HG03025 (cell line): ENCODE measurements at regions not wholly inside any gene's neighbourhood (a gene's known extent, or its start where the extent isn't known, plus 50 kb on each side); places are given as distances from the start of the nearest gene placed in this dataset.
A peak's percentile ranks its signal among the peaks of the same experiment; 100 is the strongest.
"Not testable (repeated sequence)": the region's sequence is repeated elsewhere in the genome, so short reads cannot be mapped to it uniquely, and the experiment has no call there.

Experiments
- ATAC-seq: cut with Tn5 transposase; IDR thresholded peaks from one replicate; pipeline ENCODE4 v1.9.1; 2021; ENCODE audit warnings: mild to moderate bottlenecking, moderate library complexity; ENCODE audit not compliant: unreplicated experiment, low FRiP score

DNA sequence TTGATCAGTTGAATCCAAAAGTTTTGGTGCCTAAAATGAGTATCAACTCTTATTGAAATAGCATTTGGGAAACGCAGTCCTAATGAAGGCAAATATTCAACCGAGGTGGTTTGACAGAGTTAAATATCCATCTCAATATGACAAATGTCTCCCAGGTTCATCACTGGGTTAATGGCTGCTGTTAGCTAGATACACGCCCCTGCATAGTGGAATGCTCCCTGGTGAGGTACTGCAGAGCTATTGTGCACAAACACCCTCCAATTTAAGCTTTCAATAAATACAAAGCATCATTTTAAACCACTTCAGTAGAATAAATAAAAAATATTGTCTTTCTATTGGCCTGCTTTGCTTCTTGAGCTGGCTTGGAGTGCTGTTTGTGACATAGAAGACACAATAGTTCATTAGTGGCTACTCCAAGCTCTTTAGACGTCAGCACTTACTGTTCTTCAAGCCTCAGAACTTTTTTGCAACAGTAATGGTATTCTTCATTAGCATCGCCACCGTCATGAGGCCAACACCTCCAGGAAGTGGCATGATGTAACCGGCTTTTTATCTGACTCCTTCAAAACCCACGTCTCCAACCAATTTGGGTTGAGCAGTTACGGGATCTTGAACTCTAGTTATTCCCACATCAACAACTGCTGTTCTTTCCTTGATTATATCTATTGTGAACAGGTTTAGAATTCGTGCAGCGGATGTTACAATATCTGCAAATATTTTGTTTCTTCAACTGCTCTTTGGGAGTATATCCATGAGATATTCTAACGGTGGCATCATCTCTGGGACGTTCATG lies 1159.6 kb upstream of the EPHA6 start:
- ATAC-seq: no peak

DNA sequence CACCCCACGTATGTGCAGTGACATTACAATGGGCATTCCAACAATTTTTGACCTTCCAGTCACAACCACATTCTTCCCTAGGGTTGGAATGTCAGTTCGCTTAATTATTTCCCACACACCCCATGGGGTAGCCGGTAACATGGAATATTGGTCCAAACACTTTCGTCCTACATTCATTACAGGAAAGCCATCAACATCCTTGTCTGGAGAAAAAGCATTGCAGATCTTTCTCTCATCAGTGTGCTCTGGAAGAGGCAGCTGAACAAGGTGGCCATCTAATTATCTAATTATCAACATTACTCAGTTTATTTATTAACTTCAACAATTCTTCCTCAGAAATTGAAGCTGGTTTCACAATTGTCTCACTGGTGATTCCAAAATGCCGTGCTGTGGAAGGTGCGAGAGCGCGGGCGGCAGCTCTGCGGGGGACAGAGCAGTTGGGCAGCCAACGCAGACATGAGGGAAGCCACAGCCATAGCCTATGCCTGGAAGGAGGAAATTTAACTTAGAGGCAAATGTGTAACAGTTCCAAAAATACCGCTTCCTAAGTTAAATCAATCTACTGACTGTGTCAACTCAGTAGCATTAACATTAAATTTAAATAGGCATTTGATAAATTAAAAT lies 1158.9 kb upstream of the EPHA6 start:
- ATAC-seq: no peak

DNA sequence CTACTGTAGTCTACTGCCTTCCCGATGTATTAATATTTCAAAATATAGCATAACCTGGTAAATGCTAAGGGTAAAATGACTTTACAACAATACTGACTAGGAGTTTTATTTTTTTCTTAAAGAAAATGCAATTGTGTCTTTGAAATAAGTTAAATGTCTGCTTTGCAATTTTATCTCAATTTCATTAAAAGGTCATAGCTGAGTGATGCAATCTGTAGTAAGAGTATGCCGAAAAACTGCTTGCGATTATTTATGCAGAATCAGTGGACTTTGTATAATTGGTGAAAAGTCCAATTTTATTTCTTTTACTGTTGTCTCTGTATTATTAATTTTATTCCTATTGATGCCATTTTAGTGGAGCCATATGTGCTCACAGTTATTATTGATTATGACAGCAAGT lies 1143.6 kb upstream of the EPHA6 start:
- ATAC-seq: no peak

DNA sequence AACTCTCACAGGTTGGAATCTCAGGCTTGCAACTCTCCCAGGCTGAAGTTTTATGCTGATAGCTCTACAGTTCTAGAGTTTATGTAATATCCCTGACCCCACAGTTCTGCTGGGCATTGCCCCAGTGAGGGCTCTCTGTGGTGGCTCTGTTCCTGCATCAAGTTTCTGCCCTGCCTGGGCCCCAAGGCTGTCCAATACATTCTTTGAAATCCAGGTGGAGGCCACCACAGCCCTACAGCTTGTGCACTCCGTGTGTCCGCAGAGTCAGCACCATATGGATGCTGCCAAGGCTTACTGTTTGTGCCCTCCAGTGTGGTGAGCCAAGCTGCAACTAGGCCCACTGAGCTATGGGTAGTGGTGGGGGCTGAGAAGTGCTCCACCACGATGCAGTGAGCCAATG lies 1141.2 kb upstream of the EPHA6 start:
- ATAC-seq: no peak

DNA sequence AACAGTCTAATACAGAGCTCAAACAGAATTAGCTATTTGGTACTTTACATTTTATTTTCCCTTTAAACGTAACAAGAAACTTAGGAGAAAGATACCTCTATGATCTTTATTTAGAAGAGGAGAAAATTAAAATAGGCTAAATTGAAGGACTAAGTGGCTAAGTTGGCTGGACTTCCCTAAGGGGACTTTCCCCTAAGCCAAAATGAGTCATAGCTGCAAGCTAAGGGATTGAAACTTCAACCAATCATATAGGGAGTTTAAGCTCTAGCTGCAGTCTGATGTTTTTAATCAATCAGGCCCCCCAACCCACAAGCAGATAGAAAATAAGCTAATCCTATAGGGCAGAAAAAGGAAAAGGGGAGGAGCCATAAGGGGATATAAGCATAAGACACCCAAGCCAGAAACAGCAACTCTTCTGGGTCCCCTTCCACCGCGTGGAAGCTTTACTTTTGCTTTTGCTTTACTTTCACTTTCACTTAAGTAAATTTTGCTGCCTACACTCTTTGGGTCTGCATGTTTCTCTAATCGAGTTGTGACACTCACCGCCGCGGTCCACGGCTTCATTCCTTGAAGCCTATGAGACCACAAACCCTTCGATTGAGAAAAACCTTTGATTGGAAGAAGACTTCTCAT lies 1108.5 kb upstream of the EPHA6 start:
- peak; percentile 88 for ATAC-seq

DNA sequence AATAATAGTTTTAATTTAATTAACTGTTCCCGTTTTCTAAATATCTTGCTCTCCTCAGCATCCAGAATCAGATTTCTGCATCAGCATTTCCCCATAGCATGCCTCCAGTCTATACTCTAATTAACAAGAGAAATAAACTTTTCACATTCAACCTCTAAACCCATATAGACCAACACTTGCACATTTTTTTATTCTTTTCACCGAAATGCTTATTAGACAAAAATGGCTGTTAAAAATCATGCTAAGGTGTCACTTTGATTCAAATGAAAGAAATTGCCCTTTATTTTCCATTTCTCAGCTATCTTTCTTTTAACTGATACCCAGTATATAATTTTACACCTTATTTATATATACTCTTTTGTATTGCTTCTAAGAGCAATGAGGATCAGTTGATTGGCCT lies 1107.1 kb upstream of the EPHA6 start:
- ATAC-seq: no peak

DNA sequence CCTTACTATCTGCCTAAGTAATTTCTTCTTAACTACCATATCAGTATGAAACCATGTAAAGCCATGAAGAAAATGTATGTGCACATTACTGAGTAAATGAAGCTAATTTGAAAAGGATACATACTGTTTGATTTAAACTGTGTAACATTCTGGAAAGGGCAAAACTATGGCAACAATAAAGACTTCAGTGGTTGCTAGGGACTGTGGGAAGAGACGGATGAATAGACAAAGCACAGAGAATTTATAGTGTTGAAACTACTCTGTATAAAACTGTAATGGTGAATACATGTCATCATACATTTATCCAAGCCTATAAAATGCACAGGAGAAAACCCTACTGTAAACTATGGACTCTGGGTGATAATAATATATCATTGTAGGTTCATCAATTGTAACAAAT lies 1103.7 kb upstream of the EPHA6 start:
- no peak for ATAC-seq

DNA sequence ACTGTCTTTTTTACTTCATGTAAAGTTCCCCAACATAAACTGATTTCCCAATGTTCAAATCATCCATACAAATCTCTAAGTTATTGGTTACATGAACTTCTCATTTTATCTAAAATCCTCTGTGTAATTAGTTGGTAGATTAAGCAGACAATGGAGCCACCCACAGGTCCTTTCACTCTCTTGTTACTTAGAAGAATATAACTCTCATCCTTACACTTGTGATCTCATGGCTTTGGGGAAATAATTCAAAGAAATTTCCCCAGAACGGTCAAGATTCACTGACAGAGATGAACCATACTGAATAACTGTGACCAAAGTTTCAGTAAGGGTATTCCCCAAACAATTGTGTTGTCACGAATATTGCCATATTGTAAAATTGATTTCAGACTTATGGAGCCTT lies 1102.6 kb upstream of the EPHA6 start:
- no peak for ATAC-seq

DNA sequence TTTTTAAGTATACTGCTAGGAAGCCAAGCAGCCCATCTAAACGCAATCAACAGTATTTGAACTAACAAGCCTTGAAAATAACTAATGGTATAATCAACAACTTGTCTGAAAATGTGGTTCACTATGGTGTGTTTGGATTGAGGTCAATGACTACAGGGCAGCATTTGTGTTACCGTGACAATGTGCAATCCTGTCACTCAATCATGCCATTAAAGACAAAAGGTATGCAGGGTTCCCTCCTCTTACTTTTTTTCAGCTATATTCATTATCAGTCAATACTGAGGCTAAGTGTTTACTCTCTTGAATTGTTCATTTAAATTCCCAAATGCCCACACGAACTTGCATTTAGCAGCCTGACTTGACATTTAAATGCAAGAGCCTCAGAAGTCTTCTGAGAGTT lies 1099.3 kb upstream of the EPHA6 start:
- ATAC-seq: no peak

DNA sequence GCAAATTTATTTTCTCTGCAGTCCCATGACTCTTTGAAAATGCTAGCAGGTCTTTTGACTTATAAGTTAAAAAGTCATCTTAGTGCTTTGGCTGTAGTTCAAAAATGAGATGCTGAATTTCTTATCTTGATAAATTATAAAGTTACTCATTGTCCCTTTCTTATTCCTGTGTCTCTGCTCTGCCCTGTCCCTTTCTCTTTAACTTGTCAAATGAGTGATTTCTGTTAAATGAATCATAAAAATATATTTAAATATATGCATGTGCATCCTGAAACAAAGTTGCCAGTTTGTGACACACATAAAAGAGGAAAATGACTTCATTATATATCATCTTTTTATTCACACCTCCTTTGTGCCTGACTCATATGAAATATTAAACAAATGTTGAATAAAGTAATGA lies 1097.3 kb upstream of the EPHA6 start:
- ATAC-seq: no peak

DNA sequence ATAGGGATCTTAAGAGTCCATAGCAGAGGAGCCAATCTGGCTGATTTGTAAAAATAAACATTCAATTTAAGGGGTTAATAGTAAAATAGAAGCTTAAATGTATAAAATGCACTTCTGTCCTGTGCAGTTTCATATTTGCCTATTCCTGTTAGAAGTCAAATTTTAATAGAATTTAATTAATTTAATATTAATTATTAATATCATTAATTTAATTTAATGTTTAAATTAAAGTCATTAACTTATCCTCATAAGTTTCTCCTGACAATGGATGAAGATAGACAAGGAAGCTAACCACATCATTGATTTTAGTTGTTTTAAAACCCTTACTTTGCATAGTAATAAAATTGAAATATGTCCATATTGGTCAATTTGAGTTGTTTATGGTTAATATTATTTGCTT lies 1096.2 kb upstream of the EPHA6 start:
- ATAC-seq: no peak

DNA sequence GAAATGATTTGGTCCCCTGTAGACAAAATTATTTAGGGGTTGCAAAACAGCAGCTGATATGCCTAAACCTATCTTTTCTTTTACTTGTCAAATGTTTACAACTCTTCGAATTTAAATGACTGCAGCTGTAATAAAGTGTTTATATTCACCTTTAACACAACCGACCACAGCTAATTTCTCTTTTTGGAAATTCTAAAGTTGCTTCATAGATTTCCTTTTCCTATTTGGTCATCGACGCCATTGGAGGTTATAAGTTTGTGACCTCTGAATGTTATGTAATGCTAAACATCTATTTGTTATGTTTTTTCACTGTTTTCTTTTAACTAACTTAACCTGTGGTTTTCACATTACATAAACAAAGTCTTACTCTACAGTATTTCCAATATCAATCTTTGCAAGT lies 1094.9 kb upstream of the EPHA6 start:
- ATAC-seq: no peak

DNA sequence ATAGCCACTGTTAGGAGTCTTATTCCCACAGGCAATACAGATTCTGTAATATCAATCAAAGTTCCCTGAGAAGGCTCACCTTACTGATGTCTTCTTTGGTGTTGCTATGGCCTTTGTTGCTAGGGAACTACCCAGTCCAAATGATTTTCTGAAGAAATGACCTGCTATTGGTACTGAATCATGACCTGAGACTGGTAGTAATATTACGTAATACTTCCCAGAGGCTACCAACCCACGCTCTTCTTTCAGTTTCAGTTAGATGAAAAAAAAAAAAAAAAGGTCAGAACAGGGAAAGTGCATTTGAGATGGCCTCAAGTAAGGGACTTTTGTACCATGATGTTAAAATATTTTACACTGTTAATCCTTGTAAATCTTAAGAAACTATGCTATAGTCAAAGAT lies 1092.5 kb upstream of the EPHA6 start:
- peak; percentile 87 for ATAC-seq

DNA sequence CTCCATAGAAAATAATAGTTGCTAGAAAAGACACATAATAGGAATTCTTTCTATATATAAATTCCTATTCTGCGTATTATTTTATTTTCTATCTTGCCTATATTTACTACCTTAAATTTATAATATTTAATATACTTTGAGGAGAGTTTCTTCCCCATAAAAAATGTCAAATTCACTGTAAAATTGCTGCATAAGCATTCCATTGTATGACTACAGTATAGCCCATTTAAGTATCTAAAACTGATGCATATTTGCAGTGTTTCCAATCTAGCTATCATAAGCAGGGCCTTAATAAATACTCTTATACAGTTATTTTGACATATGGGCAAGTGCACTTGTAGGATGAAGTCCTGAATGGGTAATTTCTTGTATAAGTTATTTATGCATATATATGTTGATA lies 1088.6 kb upstream of the EPHA6 start:
- ATAC-seq: no peak

DNA sequence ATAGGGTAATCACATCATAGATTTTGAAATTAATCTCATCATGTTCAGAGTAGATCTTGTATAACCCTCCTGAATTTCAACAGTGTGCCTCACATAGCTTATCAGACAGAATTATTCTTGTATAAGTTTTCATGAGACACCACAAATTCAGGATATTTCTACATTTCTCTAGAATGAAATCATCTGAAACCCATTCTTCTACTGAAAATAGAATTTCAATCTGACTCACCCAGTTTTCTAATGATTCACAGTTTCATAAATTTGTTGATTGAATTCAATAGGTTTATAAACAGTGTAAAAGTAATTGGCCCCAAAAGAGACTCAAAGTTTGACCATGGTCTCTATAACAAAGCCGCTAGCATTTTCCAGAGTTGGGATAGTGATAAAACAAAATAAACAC lies 1082.6 kb upstream of the EPHA6 start:
- no peak for ATAC-seq

DNA sequence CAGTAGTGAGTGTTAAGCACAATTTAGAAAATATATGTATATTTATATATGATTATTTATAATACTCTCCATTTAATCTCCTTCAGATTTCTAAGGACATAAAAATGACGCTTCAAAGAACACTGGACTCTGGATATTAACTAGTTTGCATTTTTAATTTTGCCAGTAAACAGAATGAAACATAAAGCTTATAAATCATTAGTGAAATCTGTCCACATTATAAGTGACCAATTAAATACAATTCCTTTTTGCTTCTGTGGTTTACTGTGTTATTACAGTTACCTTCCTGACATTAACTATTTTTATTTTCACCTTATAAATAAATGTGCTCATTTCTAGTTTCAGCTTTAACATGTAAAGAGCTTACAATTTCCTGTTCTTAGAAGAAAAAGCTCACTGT lies 1081.1 kb upstream of the EPHA6 start:
- ATAC-seq: no peak

DNA sequence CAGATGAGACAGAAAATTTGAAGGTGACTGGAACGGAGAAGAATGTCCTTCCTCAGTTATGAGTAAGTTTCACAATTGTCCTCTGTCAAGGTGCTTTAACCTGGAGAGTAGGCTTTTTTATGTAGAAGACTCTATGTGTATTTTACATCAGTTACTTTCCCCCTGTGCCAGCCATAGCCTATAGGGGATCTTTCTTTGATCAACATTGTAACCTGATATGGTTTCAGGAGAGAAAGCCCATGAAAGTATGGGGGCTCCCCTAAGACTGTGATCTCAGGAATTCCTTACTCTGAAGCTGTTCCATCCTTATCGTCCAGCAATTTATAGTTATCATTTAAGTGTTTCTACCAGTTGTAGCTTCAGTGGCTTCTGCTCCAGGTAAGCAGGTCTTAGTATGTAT lies 1076.3 kb upstream of the EPHA6 start:
- no peak for ATAC-seq

DNA sequence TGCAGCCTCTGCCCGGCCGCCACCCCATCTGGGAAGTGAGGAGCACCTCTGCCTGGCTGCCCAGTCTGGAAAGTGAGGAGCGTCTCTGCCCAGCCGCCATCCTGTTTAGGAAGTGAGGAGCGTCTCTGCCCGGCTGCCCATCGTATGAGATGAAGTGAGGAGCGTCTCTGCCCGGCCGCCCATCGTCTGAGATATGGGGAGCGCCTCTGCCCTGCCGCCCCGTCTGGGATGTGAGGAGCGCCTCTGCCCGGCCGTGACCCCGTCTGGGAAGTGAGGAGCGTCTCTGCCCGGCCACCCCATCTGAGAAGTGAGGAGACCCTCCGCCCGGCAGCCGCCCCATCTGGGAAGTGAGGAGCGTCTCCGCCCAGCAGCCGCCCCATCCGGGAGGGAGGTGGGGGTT lies 1069.5 kb upstream of the EPHA6 start:
- not testable (repeated sequence) for ATAC-seq

DNA sequence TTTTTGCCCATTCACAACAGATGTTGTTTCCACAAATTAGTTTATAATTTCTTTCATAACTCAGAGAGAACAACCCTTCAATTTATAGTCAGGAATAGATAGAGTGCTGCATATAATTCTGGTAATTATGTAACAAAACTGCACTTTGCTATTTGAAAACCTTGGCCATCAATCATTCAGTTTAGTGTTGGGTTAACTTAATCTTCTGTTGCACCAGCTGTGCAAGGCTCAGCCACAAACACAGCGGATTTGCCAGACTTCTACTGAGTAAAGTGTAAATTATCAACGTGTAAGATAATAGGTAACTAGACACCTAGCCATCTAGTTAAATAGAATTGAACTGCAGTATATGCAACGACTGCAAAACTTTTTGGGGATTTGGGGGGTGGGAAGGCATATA lies 1064.3 kb upstream of the EPHA6 start:
- ATAC-seq: no peak

DNA sequence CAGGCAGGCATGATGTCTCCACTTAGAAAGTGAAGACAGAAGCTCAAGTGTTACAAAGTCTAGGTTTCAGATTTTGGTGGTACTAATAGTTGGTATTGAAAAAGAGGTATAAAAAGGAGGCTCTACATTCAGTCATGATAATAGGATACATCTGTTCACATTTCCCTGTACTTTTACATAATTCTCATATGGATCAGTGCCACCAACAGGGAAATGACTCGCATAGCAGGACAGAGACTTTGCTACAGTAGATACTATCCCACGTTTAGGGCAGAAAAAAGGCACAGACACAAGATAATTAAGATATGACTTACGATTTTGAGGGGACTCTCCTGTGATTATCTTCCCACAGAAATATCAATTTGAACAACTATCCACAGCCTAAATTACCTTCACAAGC lies 1062.9 kb upstream of the EPHA6 start:
- ATAC-seq: no peak

DNA sequence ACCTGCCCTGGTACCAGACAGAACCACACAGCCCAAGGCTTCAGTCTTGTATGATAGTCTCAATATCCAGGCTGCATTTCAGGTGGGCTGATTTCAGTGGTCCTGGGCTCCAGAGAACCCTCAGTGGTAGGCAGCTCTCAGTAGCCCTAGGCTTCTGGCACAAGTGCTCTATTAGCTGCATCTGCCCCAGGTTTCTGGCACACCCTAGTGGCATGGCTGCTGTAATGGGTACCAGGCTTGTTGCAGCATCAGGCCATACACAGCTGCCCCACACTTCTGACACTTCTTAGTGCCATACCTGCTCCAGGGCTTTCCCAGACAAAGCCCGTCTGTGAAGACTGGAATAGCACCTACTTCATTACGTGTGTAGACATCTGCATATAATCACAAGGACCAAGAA lies 1062.2 kb upstream of the EPHA6 start:
- ATAC-seq: no peak

DNA sequence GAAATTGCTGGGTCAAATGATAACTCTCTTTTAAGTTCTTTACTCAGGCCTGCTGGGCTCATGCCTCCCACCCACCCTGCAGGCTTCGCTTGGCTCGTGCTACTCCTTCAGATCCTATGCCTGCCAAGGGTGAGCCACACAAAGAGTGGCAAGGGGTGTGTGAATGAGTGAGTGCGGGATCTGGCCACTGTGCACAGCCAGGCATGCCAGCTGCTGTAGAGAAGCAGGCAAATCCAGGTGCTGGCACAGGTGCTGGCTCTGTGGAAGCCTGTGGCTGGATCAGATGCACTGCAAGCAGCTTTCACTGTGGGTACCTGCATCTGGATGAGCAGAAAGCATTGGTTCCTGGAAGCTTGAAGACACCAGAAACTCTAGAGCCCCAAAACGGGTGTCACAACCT lies 1055.7 kb upstream of the EPHA6 start:
- no peak for ATAC-seq
